Right lobe of liver (tissue), 6 donors: ENCODE measurements at regions not wholly inside any gene's neighbourhood (a gene's known extent, or its start where the extent isn't known, plus 50 kb on each side); places are given as distances from the start of the nearest gene placed in this dataset.

Experiments used
- ATAC-seq, 4 donors: fragments of 200-7000 bp; cut with Tn5 transposase; one replicate each; pipeline ENCODE4 v1.9.1; 2020; ENCODE audit warnings: mild to moderate bottlenecking in 4 of 4, moderate library complexity in 4 of 4
- DNase-seq, 3 donors: peaks; one replicate each; pipeline ENCODE4 v3.0.0-alpha.2; 2020
- H3K27ac ChIP-seq, 3 donors: fragments of 200-600 bp; one replicate each; pipeline ENCODE4 v1.8.0; 2022
- H3K27me3 ChIP-seq, 2 donors: fragments of 200-600 bp; one replicate each; pipeline ENCODE4 v1.8.0; 2022
- H3K36me3 ChIP-seq, 4 donors: fragments of 200-600 bp; sonication (generic) in 1 of 4; one replicate each; pipeline versions ENCODE4 v1.5.1 to v1.8.0; 2017 to 2022; ENCODE audit warnings: control low read depth in 1 of 4
- H3K4me1 ChIP-seq, 4 donors: fragments of 200-600 bp; sonication (generic) in 1 of 4; one replicate each; pipeline versions ENCODE4 v1.5.1 to v1.8.0; 2017 to 2022; ENCODE audit warnings: control low read depth in 1 of 4
- H3K4me3 ChIP-seq, 3 donors: fragments of 200-600 bp; one replicate each; pipeline ENCODE4 v1.8.0; 2022
- H3K9me3 ChIP-seq, 4 donors: fragments of 200-600 bp; sonication (generic) in 1 of 4; one replicate each; pipeline versions ENCODE4 v1.5.1 to v1.8.0; 2017 to 2022; ENCODE audit warnings: control low read depth in 1 of 4
- CTCF ChIP-seq, 4 donors: fragments of 200-600 bp in 3 of 4; fragments of 450-650 bp in 1 of 4; IDR thresholded peaks; one replicate each; pipeline versions ENCODE4 v1.5.1 to v1.8.0; 2016 to 2022; ENCODE audit warnings: antibody characterized with exemption in 4 of 4, mild to moderate bottlenecking in 2 of 4
- POLR2A ChIP-seq: fragments of 450-650 bp; IDR thresholded peaks from one replicate; pipeline ENCODE4 v1.6.1; 2017; ENCODE audit warnings: antibody characterized with exemption, mild to moderate bottlenecking
- WGBS: methylation state at CpG from one replicate; pipeline ENCODE4 v1.1.6; 2018; ENCODE audit warnings: low coverage, low lambda C conversion rate; ENCODE audit not compliant: insufficient coverage; ENCODE audit errors: missing lambda C conversion rate; 5-methylcytosine and 5-hydroxymethylcytosine counted together
- intact Hi-C, 2 donors: fragments of 100-400 bp; cut with DNase I; formaldehyde crosslinking; loops; one replicate each; pipeline versions ENCODE4 v1.11.2 to v1.14.1; 2022
- donor health status: DM: no; HTN: yes; CAD: no.
- donor health status: DM: no; HTN: no; CAD: no.
- donor health status: DM: no; HTN: no; CAD: no.
- donor health status: DM: no; HTN: yes; CAD: no.
- donor health status: DM: no; HTN: yes; CAD: no.

GRCh38 chr19:33919291-33919690 is 122.6 kb downstream of the KCTD15 start:
- DNase-seq (no peak), ATAC-seq (no peak)
- WGBS = 86% methylated on average over 1 of the region's 1 CpG
- no peaks in the 10 kb centered on the region for H3K4me1 ChIP-seq
- H3K36me3 ChIP-seq = no peaks in the 10 kb centered on the region
- no peak overlapping the region for H3K4me3 ChIP-seq
- intact Hi-C loops = no loop called here
- TF ChIP-seq POLR2A = no peak
- no peak for TF ChIP-seq CTCF (IDR thresholded peaks at IDR 0.05)
- H3K9me3 ChIP-seq = no peaks in the 10 kb centered on the region
- H3K27me3 ChIP-seq = no peaks in the 10 kb centered on the region
- no peak overlapping the region for H3K27ac ChIP-seq

GRCh38 chr19:33921165-33921564 is 124.5 kb downstream of the KCTD15 start:
- WGBS = 56% methylated on average over 1 of the region's 3 CpGs

GRCh38 chr19:33926306-33926705 is 129.6 kb downstream of the KCTD15 start:
- H3K36me3 ChIP-seq = no peaks in the 10 kb centered on the region
- H3K27me3 ChIP-seq = no peaks in the 10 kb centered on the region
- no peaks in the 10 kb centered on the region for H3K9me3 ChIP-seq
- DNase-seq = no peak
- no peak for ATAC-seq
- TF ChIP-seq CTCF (IDR thresholded peaks at IDR 0.05) = no peak
- no peak for TF ChIP-seq POLR2A
- no peaks in the 10 kb centered on the region for H3K4me1 ChIP-seq
- H3K27ac ChIP-seq = no peak overlapping the region
- 40% methylated on average over 3 of the region's 3 CpGs for WGBS
- intact Hi-C loops = no loop called here
- no peak overlapping the region for H3K4me3 ChIP-seq

More at GRCh38 chr19:33921165-33921564, 124.5 kb downstream of the KCTD15 start:
- DNase-seq = no peak
- no peak for ATAC-seq
- intact Hi-C loops = no loop called here
- Histone ChIP-seq H3K9me3 (no peaks in the 10 kb centered on the region), H3K27me3 (no peaks in the 10 kb centered on the region), H3K36me3 (no peaks in the 10 kb centered on the region), H3K4me3 (no peak overlapping the region), H3K4me1 (no peaks in the 10 kb centered on the region), H3K27ac (no peak overlapping the region)
- TF ChIP-seq POLR2A (no peak), CTCF (IDR thresholded peaks at IDR 0.05) (no peak)

- ATAC-seq (no peak), DNase-seq (no peak)
- Histone ChIP-seq H3K36me3 (no peaks in the 10 kb centered on the region), H3K27ac (no peak overlapping the region), H3K4me1 (no peaks in the 10 kb centered on the region), H3K4me3 (no peak overlapping the region), H3K27me3 (no peaks in the 10 kb centered on the region), H3K9me3 (no peaks in the 10 kb centered on the region)
- intact Hi-C loops = no loop called here
- 30% methylated on average over 5 of the region's 5 CpGs for WGBS
- TF ChIP-seq POLR2A = no peak
- TF ChIP-seq CTCF (IDR thresholded peaks at IDR 0.05) = no peak
These were observed 131.3 kb downstream of the KCTD15 start for GRCh38 chr19:33927789-33928457.
